OCI-M2 (cell line): ENCODE measurements at regions not wholly inside any gene's neighbourhood (a gene's known extent, or its start where the extent isn't known, plus 50 kb on each side); places are given as distances from the start of the nearest gene placed in this dataset.

Source experiments
- DNase-seq: peaks from one replicate; lab custom pipeline; 2025; ENCODE audit not compliant: unreplicated experiment; lab: John Stamatoyannopoulos, UW

DNA sequence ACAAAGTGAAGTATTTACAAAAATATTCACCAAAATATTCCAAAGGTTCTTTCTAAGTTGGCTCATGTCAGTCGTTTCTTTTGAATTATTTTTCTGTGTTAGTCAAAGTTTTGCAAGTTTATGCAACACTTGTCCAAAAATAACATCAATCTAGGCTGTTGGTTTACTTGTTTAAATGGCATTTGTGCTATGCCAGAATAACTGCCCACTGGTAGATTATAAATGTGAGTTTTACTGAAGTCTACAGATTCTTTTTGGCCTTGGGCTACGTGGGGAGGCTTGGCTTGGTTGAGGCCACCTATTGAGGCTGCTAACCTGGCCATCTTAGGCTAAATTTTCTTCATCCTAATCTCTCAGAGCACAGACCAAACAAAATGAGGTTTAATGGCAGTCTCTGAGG, 1091.9 kb upstream of the RAG2 start:
- DNase-seq: no peak

DNA sequence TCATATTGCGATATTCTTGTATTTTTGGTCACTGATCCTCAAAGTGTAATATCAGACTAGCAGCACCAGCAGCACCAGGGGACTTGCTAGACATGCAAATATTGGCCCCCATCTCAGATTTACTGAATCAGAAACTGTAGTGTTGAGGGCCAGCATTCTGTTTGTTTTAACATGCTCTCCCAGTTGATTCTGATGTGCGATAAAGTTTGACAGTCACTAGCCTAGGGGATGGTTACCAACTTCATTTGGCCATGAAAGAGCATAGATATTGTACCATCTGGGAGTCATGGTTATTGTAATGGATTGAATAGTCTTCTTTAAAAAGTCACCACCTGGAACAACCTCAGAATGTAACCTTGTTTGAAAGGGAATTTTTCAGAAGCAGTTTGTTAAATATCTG, 1090.4 kb upstream of the RAG2 start:
- no peak for DNase-seq

DNA sequence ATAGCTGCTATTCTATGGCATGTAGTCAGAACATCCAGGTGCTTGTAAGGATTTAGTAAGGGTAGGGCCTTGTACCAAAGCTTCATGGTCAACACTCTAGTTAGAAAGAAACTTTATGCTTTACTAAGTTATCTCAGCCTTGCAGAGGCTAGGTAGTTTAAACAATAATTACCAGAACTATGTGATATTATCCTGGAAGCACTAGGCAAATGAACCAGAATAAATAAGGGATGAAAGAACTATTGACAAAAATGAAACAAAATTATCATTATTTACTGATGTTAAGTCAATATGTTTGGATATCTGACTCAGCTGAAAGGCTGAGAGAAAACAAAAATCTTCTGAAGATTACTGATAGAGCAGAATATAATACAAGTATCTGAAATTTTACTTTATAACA, 1089.1 kb upstream of the RAG2 start:
- no peak for DNase-seq

DNA sequence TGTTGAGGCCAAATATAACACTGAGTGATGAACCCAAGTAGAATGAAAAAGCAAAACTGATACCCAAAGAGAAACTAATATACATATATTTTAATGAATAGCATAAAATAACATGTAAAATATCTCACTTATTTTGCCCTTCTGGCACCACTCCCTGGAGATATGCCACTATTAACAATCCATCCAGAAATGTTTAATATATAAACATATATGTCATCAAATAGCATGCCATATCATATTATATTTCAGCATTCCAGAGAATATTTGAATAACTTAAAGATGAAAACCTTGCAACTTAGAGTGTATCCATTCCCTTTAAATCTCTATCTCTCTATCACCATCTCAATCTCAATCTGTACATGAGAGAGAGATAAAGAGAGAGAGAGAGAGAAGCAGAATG, 1073.3 kb upstream of the RAG2 start:
- DNase-seq: no peak

DNA sequence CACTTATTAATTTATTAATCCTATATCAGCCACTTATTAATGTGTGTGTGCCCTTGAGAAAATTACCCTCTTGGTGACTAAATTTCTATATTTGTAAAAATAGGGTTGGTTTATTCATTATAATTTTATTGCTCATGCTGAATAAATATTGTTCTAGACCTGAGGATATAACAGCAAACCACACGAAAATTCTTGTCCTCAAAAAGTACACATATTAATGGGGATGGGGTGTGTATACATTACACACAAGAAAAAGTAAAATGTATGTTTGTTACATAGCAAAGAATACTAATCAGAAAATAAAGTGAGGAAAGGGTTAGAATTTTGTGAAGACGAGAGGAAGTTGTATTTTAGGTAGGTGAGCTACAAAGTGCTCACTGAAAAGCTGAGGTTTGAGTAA, 1068.9 kb upstream of the RAG2 start:
- DNase-seq: no peak

DNA sequence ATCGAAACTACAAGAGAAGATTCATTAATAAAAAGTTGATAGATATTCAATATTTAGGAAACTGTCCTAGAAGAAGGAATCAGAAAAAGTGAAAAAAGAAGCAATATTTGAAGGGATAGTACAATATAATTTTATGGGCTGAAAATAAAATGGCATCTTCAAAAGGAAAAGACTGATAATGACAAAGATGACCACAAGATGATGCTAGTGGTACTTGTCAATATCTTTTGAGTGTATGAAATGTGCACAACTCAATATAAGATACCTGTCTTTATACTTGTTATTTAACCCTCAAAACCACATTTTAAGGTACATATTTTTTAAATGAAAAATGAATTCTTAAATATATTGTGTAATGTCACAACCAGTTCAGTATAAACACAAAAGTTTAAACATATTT, 1059.6 kb upstream of the RAG2 start:
- no peak for DNase-seq

DNA sequence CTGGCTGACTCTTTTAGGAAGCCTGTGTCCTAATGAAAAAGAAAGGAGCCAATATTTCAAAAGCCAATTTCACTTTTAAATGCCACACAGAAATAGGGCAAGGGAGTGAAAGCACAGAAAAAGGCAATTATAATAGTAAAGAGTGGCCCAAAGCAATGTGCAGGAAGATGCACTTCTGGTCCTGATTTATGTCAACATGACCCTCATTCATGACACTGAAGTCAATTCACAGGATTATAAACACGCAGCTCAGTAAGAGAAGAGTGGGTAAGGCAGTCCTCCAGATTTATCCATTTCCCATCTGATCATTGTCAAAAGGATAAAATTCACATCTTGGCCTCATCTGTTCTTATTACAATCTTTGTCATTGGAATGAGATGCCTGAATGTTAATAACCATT, 1049.7 kb upstream of the RAG2 start:
- no peak for DNase-seq

DNA sequence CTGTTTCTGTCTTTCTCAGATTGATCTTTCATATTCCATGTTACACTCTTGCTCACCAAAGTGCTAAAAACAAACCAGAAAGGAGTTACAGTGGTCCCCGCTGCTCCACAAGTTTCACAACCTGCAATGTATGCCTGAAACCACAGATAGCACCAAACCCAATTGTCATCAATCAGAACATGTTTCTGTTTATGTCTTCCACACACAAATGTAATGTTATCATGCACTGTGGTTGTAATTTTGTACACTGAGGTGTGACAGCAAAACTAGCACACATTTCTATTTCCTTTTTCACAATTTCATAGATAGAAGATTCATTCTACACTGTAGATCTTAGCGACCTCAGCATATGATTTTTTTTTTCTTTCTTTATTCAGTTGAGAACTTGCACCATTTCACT, 1045.9 kb upstream of the RAG2 start:
- DNase-seq: no peak

DNA sequence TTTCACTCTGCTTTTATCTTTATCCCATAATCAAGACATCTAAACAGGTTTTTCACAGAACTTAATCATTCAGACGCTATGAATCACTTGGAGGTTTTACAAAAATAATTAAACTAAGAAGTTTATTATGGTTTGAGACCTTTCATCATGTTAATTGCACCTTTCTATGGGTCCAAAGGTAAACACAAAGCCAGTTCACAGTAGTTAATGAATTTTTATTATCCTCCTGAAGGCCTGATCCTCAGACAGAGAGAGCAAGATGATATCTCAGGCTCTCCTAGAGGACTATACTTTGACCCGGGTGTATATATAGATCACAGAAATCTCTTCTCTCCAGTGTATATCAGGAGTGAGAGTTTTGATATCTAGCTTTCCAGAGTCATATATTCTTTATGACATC, 1044.3 kb upstream of the RAG2 start:
- no peak for DNase-seq

DNA sequence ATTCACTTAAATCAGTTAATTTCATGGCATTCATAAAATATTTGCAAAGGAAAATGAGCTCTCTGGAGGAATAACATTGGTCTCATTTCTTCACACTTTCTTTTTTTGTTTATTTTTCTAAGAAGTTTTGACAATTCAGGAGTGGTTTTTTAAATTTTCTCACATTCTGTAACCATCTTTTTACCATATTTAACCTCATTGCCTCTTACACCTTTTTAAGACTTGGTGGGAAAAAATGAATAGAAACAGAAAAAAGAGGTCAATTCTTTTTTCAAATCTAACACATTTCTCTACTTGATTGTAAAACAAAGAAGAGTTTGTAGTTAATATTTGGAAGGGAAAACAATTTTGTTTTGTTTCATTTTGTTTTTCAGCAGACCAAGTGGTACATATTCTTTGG, 1034.7 kb upstream of the RAG2 start:
- DNase-seq: no peak

DNA sequence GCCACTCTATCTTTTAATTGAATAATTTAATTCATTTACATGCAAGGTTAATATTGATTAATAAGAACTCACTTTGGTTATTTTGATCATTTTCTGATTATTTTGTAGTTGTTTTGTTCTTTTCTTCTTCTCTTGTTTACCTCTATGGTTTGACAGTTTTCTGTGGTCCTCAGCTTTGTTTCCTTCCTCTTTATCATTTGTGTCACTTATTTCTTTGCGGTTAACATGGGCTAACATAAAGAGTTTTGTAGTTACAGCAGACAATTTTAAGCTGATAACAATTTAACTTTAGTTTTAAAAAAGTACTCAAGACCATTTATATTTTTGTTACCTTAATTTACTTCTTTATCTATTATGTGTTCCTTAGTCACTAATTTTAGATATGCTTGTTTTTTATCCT, 1032.8 kb upstream of the RAG2 start:
- no peak for DNase-seq

DNA sequence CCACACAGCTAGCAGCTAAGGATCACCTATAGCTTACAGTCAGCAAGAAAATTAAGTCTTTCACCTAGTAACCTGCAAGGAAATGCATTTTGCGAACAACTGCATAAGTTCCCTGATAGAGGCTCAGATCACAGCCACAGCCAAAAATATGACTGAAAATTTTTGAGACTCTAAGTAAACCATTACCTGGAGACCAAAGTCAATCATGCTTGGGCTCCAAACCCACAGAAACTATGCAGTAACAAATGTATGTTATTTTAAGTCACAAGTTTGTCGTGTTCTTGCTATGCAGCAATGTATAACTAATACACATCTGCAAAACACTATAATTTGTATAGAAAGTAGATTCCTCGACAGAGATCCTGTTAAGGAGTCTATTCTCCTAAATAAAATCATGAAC, 1025.7 kb upstream of the RAG2 start:
- no peak for DNase-seq

DNA sequence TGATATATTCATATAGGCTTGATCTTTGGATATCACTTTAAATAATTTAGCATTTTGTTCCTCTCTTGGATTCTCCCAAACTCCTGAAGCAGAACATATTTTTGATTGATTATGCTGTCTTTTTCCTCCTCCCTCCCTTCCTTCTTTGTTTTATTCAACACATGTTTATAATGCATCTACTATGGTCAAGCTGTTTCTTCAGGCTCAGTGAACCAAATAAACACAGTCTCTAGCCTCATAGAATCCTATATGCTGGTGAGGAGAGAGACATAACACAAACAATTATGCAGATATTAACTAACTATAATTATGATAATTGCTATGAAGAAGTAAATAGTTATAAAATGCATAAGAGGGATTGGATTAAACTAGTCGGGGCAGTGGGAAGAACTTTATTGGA, 1023.6 kb upstream of the RAG2 start:
- DNase-seq: no peak

DNA sequence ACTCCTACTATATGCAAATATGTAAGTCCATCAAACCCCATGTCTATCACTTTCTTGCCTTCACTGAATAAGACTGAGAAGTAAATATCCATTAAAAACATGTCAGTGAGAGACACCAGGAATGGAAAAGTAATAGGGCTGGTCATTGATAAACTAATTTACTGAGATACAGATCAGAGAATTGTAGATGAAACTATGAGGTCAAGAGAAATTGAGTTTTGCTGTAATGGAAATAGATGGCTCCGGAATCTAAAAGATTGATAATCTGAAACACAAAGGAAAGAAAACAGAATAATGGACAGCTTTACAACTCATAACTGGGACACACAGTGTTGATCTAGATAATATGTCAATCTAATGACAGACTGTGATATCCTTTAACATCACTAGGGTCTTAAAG, 1018.3 kb upstream of the RAG2 start:
- DNase-seq: no peak

DNA sequence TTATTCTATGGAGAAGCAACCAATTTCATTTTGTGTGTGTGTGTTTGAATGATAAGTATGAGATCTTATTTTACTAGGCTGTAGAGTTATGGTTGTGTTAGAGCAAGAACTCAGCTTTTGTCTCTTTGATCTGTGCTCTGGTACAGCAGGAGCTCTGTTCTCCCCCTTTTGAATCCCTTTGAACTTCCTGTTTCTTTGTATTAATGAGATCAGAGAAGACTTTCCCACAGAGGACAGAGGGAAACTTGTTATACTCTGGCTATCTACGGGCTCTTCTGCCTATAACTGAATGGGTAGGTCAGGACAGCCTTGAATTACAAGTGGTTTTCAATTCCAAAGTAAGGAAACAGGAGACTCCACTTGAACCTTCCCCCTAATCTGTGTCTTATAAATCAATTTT, 1015.0 kb upstream of the RAG2 start:
- DNase-seq: no peak

DNA sequence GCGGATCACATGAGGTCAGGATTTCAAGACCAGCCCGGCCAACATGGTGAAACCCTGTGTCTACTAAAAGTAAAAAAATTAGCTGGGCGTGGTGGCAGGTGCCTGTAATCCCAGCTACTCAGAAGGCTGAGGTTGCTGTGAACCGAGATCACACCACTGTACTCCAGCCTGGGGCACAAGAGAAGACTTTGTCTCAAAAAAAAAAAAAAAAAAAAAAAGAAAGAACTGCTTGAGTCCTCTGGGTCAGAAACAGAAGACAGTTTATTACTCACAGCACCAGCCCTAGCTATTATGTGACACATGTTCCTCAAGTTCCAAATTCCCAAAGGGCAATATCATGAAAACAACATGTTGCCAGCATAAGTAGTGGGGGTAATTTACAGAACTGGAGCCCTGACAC, 1014.1 kb upstream of the RAG2 start:
- no peak for DNase-seq

DNA sequence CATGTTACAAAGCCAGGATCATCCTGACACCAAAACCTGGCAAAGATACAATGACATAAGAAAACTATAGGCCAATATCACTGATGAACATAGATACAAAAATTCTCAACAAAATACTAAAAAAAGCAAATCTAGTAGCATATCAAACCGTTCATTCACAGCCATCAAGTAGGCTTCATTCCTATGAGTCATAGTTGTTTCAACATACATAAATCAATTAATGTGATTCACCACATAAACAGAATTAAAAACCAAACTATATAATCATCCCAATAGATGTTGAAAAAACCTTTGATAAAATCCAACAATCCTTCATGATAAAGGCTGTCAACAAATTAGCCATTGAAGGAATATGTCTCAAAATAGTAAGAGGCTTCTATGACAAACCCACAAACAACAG, 1007.2 kb upstream of the RAG2 start:
- DNase-seq: no peak

DNA sequence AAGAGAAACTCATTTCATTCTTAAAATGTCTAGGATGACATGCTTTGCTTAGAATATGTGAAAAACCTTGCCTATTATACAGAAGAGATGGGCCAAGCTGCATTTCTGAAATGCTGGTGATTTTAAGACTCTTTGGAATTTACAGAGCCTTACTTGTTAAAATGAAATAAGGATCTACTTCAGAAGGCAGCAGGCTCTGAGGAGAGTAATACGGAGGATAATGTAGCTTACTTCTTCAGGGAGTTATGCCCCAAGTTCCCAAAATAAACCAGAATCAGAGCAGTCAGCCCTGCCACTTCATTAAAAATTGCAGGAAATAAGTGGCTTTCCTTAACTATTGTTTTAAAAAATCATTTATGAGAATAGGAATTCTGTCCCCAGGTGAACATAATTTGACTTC, 1000.3 kb upstream of the RAG2 start:
- DNase-seq: no peak

DNA sequence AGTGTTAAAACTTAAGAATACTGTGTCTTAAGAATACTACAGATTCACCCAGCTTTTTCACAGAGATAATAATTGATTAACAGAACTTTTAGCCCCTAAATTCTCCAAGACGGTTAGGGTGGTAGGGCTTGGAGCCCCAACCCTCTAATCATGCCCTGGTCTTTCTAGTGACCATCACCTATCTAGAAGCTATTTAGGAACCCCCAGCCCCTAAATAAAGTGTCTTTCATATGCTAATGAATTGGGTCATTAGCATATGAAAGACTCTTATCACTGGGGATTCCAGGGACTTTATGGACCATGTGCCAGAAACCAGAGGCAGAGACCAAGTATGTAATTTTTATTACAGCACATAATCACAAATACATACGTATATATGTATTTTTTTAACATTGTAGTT, 999.7 kb upstream of the RAG2 start:
- no peak for DNase-seq

DNA sequence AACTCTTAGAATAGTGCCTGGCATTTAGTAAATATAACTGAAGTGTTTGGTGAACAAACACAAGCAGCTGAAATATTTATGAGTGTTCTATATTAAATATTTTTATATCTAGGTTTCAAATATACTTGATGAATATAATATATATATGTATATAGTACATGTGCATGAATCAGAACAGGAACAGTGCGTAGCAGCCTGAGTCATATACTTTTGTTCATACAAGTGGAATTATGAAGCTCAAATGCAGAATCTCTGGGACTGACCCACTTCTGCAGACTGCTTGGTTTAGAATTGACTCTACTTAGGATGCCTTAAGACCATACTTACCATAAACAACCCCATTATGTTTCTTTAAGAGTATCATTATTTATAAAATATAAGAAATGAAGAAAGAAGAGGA, 997.8 kb upstream of the RAG2 start:
- DNase-seq: no peak

DNA sequence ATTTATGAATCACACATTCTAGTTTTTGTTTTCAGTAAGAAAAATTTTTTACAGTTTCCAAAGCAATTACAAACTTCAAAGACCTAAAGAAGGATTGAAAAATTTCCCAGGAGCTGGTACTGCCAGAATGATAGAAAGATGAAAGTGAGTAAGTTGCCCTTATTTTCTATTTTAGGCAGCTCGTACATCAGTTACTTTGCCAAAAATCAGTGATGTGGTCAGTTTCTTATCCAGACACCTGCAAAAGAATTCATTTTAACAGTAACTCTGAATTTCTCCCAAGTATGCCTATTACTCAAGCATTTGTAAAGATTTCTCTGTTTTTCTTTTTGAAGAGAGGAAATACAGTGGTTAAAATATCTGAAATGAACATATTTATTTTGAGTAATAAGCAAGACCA, 976.3 kb upstream of the RAG2 start:
- no peak for DNase-seq

DNA sequence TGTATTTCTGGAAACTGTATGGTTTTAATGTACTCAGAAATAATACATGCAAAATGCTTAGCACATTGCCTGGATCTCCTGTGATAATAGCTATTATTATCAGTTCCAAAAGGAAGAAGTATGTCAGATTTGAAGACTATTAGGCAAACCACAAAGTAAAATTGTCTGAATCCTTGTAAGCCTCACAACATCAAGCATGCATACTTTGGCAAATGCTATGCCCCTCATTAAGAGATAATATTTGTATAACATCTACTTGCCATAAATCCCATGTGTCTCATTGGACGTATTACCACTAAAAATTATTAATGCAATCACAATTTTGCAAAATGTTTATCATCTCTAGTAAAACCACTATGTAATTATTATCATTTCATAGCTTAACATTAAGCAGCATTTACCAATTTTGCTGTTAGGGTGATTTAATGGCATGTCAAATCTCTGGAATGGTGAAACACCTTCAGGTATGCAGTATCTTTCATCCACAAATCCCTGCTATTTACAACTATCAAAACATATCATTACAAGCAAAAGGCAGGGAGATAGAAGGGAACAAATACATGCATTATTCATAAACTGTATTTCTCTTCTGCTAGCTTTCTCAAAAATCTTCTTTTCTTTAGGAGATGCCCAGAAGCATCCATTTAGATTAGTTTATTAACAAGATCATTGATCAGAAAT, 974.6 kb upstream of the RAG2 start:
- no peak for DNase-seq

DNA sequence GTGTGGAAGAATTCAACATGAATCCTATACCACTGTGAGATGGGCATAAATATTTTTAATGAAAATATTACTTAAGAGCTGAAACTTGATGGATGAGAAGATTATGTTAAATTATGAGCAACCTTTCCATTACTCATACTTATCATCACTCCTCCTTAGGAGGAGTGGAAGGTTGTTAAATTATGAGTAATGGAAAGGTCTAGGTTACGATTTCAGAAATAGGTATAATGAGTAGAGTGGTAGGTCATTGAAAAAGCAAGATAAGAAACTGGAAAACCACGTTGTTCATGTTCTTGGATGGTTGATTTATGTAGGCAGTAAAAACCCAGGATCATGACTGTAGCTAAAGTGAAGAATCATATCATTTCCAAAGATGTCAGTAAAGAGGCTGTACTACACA, 973.2 kb upstream of the RAG2 start:
- DNase-seq: no peak

DNA sequence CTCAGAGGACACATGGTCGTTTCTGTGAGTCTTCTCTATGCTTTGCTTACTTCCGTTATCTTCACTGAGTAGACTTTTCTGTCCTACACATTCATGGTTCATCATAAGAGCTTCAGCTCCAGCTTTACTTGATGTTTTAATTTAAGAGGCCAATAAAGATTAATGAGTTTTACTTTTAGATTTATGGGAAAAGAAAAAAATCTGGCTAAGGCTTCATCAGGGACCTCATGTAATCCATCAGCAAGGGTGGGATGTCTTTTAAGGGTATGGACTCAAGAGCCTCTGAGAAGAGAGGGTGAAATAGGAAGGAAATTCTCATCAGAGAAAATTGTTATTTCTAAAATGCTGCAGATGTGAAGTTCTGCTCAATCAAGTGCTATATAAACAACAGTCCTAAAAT, 963.0 kb upstream of the RAG2 start:
- DNase-seq: no peak
